DMS153 treated with DMSO at 0.1 percent for 48 hours (cell line): ENCODE measurements at regions not wholly inside any gene's neighbourhood (a gene's known extent, or its start where the extent isn't known, plus 50 kb on each side); places are given as distances from the start of the nearest gene placed in this dataset.

Source experiments
- DNase-seq: peaks from one replicate; lab custom pipeline; 2025; ENCODE audit not compliant: unreplicated experiment; lab: John Stamatoyannopoulos, UW

GRCh38 chr9:118984607-118985006, 384.6 kb downstream of the BRINP1 start:
- DNase-seq: no peak

GRCh38 chr9:118985851-118986250, 383.4 kb downstream of the BRINP1 start:
- DNase-seq: no peak

GRCh38 chr9:118987167-118987566, 382.1 kb downstream of the BRINP1 start:
- no peak for DNase-seq

- no peak for DNase-seq
Measured at GRCh38 chr9:118990949-118991348, 378.3 kb downstream of the BRINP1 start.

GRCh38 chr9:118991366-118992285, 377.6 kb downstream of the BRINP1 start:
- no peak for DNase-seq

- no peak for DNase-seq
Measured at GRCh38 chr9:118992813-118993794, 376.1 kb downstream of the BRINP1 start.

- no peak for DNase-seq
Measured at GRCh38 chr9:118993965-118994364, 375.3 kb downstream of the BRINP1 start.

GRCh38 chr9:119002491-119002890, 366.7 kb downstream of the BRINP1 start:
- DNase-seq: no peak

- no peak for DNase-seq
Measured at GRCh38 chr9:119003201-119003611, 366.0 kb downstream of the BRINP1 start.

GRCh38 chr9:119003882-119004617, 365.2 kb downstream of the BRINP1 start:
- no peak for DNase-seq

- DNase-seq: no peak
Measured at GRCh38 chr9:119004618-119004990, 364.6 kb downstream of the BRINP1 start.

GRCh38 chr9:119005162-119005561, 364.1 kb downstream of the BRINP1 start:
- DNase-seq: no peak

- peak; percentile 44 for DNase-seq
Measured at GRCh38 chr9:119009249-119009648, 360.0 kb downstream of the BRINP1 start.

GRCh38 chr9:119020284-119020683, 349.0 kb downstream of the BRINP1 start:
- no peak for DNase-seq

- DNase-seq: no peak
Measured at GRCh38 chr9:119020730-119021333, 348.4 kb downstream of the BRINP1 start.

GRCh38 chr9:119026120-119026519, 343.1 kb downstream of the BRINP1 start:
- DNase-seq: no peak

GRCh38 chr9:119027901-119028699, 341.1 kb downstream of the BRINP1 start:
- DNase-seq: no peak

- no peak for DNase-seq
Measured at GRCh38 chr9:119029886-119030285, 339.3 kb downstream of the BRINP1 start.

GRCh38 chr9:119033596-119033995, 335.6 kb downstream of the BRINP1 start:
- DNase-seq: no peak

GRCh38 chr9:119036969-119037368, 332.3 kb downstream of the BRINP1 start:
- DNase-seq: no peak
